Medulla oblongata (tissue), 1 donor: ENCODE measurements at regions not wholly inside any gene's neighbourhood (a gene's known extent, or its start where the extent isn't known, plus 50 kb on each side); places are given as distances from the start of the nearest gene placed in this dataset.
"Not testable (repeated sequence)": the region's sequence is repeated elsewhere in the genome, so short reads cannot be mapped to it uniquely, and the experiment has no call there.

ENCODE experiments used
- DNase-seq: peaks from one replicate; pipeline ENCODE4 v3.0.0-alpha.2; 2015; ENCODE audit errors: extremely low spot score

GRCh38 chr13:95388420-95389079 lies 87.3 kb upstream of the ABCC4 start:
- DNase-seq: no peak

- DNase-seq: no peak
These were observed 90.1 kb upstream of the ABCC4 start for GRCh38 chr13:95391362-95391761.

GRCh38 chr13:95391785-95392184 lies 90.5 kb upstream of the ABCC4 start:
- DNase-seq: no peak

- no peak for DNase-seq
These were observed 91.3 kb upstream of the ABCC4 start for GRCh38 chr13:95392597-95392996.

- no peak for DNase-seq
These were observed 102.3 kb upstream of the ABCC4 start for GRCh38 chr13:95403349-95404140.

- DNase-seq: peak; percentile 94
These were observed 103.1 kb upstream of the ABCC4 start for GRCh38 chr13:95404141-95404882.

GRCh38 chr13:95406176-95406575 lies 104.9 kb upstream of the ABCC4 start:
- no peak for DNase-seq

- DNase-seq: no peak
These were observed 110.3 kb upstream of the ABCC4 start for GRCh38 chr13:95411428-95412040.

- no peak for DNase-seq
These were observed 117.7 kb upstream of the ABCC4 start for GRCh38 chr13:95418946-95419345.

- no peak for DNase-seq
These were observed 119.2 kb upstream of the ABCC4 start for GRCh38 chr13:95420501-95420900.

- no peak for DNase-seq
These were observed 125.4 kb upstream of the ABCC4 start for GRCh38 chr13:95426631-95427030.

- not testable (repeated sequence) for DNase-seq
These were observed 122.0 kb upstream of the CLDN10 start for GRCh38 chr13:95430525-95430924.

GRCh38 chr13:95432141-95432540 lies 120.4 kb upstream of the CLDN10 start:
- DNase-seq: no peak

GRCh38 chr13:95433537-95433936 lies 119.0 kb upstream of the CLDN10 start:
- DNase-seq: no peak

- DNase-seq: no peak
These were observed 118.4 kb upstream of the CLDN10 start for GRCh38 chr13:95434111-95434510.

GRCh38 chr13:95437561-95437960 lies 115.0 kb upstream of the CLDN10 start:
- DNase-seq: no peak

- no peak for DNase-seq
These were observed 114.2 kb upstream of the CLDN10 start for GRCh38 chr13:95438297-95438696.

GRCh38 chr13:95440441-95441088 lies 112.0 kb upstream of the CLDN10 start:
- no peak for DNase-seq

GRCh38 chr13:95441326-95441725 lies 111.2 kb upstream of the CLDN10 start:
- DNase-seq: no peak

GRCh38 chr13:95444006-95444730 lies 108.4 kb upstream of the CLDN10 start:
- DNase-seq: no peak

GRCh38 chr13:95445131-95445530 lies 107.4 kb upstream of the CLDN10 start:
- no peak for DNase-seq
